Duodenal mucosa (tissue), 2 donors: ENCODE measurements at regions not wholly inside any gene's neighbourhood (a gene's known extent, or its start where the extent isn't known, plus 50 kb on each side); places are given as distances from the start of the nearest gene placed in this dataset.

Experiments
- H3K27ac ChIP-seq: one replicate; pipeline ENCODE4 v1.7.0; 2013; ENCODE audit warnings: low read depth, low read length
- H3K27me3 ChIP-seq, 2 donors: one replicate each; pipeline ENCODE4 v1.7.0; 2013; ENCODE audit warnings: low read length in 2 of 2, control low read depth in 1 of 2; ENCODE audit not compliant: insufficient read depth in 2 of 2, control insufficient read depth in 1 of 2
- H3K36me3 ChIP-seq, 2 donors: one replicate each; pipeline ENCODE4 v1.7.0; 2013; ENCODE audit warnings: low read length in 2 of 2, control low read depth in 1 of 2; ENCODE audit not compliant: insufficient read depth in 2 of 2, control insufficient read depth in 1 of 2
- H3K4me1 ChIP-seq, 2 donors: one replicate each; pipeline ENCODE4 v1.7.0; 2013; ENCODE audit warnings: low read length in 2 of 2, control low read depth in 1 of 2; ENCODE audit not compliant: insufficient read depth in 2 of 2, control insufficient read depth in 1 of 2
- H3K4me3 ChIP-seq, 2 donors: one replicate each; pipeline ENCODE4 v1.7.0; 2013; ENCODE audit warnings: low read length in 2 of 2, low read depth in 1 of 2
- H3K9ac ChIP-seq, 2 donors: one replicate each; pipeline ENCODE4 v1.7.0; 2013; ENCODE audit warnings: low read length in 2 of 2, low read depth in 1 of 2
- H3K9me3 ChIP-seq, 2 donors: one replicate each; pipeline ENCODE4 v1.7.0; 2013; ENCODE audit warnings: low read length in 2 of 2, control low read depth in 1 of 2; ENCODE audit not compliant: control insufficient read depth in 1 of 2

GRCh38 chr11:122037911-122038310 is 78.1 kb downstream of the BLID start:
- Histone ChIP-seq H3K9me3 (no peaks in the 10 kb centered on the region), H3K9ac (no peak overlapping the region), H3K4me3 (no peak overlapping the region), H3K36me3 (no peaks in the 10 kb centered on the region), H3K4me1 (no peaks in the 10 kb centered on the region), H3K27ac (no peak overlapping the region), H3K27me3 (no peaks in the 10 kb centered on the region)

- H3K9ac ChIP-seq = no peak overlapping the region
- no peak overlapping the region for H3K27ac ChIP-seq
- no peaks in the 10 kb centered on the region for H3K4me1 ChIP-seq
- H3K4me3 ChIP-seq = no peak overlapping the region
- H3K36me3 ChIP-seq = no peaks in the 10 kb centered on the region
- no peaks in the 10 kb centered on the region for H3K9me3 ChIP-seq
- no peaks in the 10 kb centered on the region for H3K27me3 ChIP-seq
Measured at GRCh38 chr11:122036493-122036892, 79.5 kb downstream of the BLID start.

- H3K27ac ChIP-seq = no peak overlapping the region
- H3K9ac ChIP-seq = no peak overlapping the region
- no peak overlapping the region for H3K4me3 ChIP-seq
- no peaks in the 10 kb centered on the region for H3K4me1 ChIP-seq
- H3K9me3 ChIP-seq = no peaks in the 10 kb centered on the region
- no peaks in the 10 kb centered on the region for H3K36me3 ChIP-seq
- no peaks in the 10 kb centered on the region for H3K27me3 ChIP-seq
Measured at GRCh38 chr11:122036018-122036417, 80.0 kb downstream of the BLID start.

- Histone ChIP-seq H3K4me3 (no peak overlapping the region), H3K27me3 (no peaks in the 10 kb centered on the region), H3K4me1 (no peaks in the 10 kb centered on the region), H3K9ac (no peak overlapping the region), H3K27ac (no peak overlapping the region), H3K9me3 (no peaks in the 10 kb centered on the region), H3K36me3 (no peaks in the 10 kb centered on the region)
Measured at GRCh38 chr11:122033631-122034030, 82.4 kb downstream of the BLID start.

GRCh38 chr11:122033193-122033592 is 82.8 kb downstream of the BLID start:
- Histone ChIP-seq H3K4me3 (no peak overlapping the region), H3K27me3 (no peaks in the 10 kb centered on the region), H3K36me3 (no peaks in the 10 kb centered on the region), H3K27ac (no peak overlapping the region), H3K4me1 (no peaks in the 10 kb centered on the region), H3K9ac (no peak overlapping the region), H3K9me3 (no peaks in the 10 kb centered on the region)

GRCh38 chr11:122032317-122032716 is 83.7 kb downstream of the BLID start:
- Histone ChIP-seq H3K36me3 (no peaks in the 10 kb centered on the region), H3K27me3 (no peaks in the 10 kb centered on the region), H3K4me1 (no peaks in the 10 kb centered on the region), H3K9ac (no peak overlapping the region), H3K27ac (no peak overlapping the region), H3K9me3 (no peaks in the 10 kb centered on the region), H3K4me3 (no peak overlapping the region)

- no peak overlapping the region for H3K27ac ChIP-seq
- no peaks in the 10 kb centered on the region for H3K27me3 ChIP-seq
- no peaks in the 10 kb centered on the region for H3K9me3 ChIP-seq
- no peak overlapping the region for H3K4me3 ChIP-seq
- H3K4me1 ChIP-seq = no peaks in the 10 kb centered on the region
- H3K36me3 ChIP-seq = no peaks in the 10 kb centered on the region
- H3K9ac ChIP-seq = no peak overlapping the region
Measured at GRCh38 chr11:122031813-122032212, 84.2 kb downstream of the BLID start.

GRCh38 chr11:122030286-122030685 is 85.7 kb downstream of the BLID start:
- Histone ChIP-seq H3K4me3 (no peak overlapping the region), H3K27me3 (no peaks in the 10 kb centered on the region), H3K4me1 (no peaks in the 10 kb centered on the region), H3K27ac (no peak overlapping the region), H3K36me3 (no peaks in the 10 kb centered on the region), H3K9me3 (no peaks in the 10 kb centered on the region), H3K9ac (no peak overlapping the region)

GRCh38 chr11:122028545-122028944 is 87.5 kb downstream of the BLID start:
- Histone ChIP-seq H3K36me3 (no peaks in the 10 kb centered on the region), H3K4me3 (no peak overlapping the region), H3K9me3 (no peaks in the 10 kb centered on the region), H3K27me3 (no peaks in the 10 kb centered on the region), H3K9ac (no peak overlapping the region), H3K27ac (no peak overlapping the region), H3K4me1 (no peaks in the 10 kb centered on the region)

- no peaks in the 10 kb centered on the region for H3K4me1 ChIP-seq
- H3K36me3 ChIP-seq = no peaks in the 10 kb centered on the region
- H3K9me3 ChIP-seq = no peaks in the 10 kb centered on the region
- no peak overlapping the region for H3K27ac ChIP-seq
- H3K27me3 ChIP-seq = no peaks in the 10 kb centered on the region
- no peak overlapping the region for H3K9ac ChIP-seq
- no peak overlapping the region for H3K4me3 ChIP-seq
Measured at GRCh38 chr11:122028036-122028435, 88.0 kb downstream of the BLID start.

GRCh38 chr11:122025757-122026156 is 90.3 kb downstream of the BLID start:
- Histone ChIP-seq H3K27me3 (no peaks in the 10 kb centered on the region), H3K36me3 (no peaks in the 10 kb centered on the region), H3K9ac (no peak overlapping the region), H3K9me3 (no peaks in the 10 kb centered on the region), H3K4me1 (no peaks in the 10 kb centered on the region), H3K27ac (no peak overlapping the region), H3K4me3 (no peak overlapping the region)
